ENCODE measurements at regions not wholly inside any gene's neighbourhood (a gene's known extent, or its start where the extent isn't known, plus 50 kb on each side); places are given as distances from the start of the nearest gene placed in this dataset.

DNA sequence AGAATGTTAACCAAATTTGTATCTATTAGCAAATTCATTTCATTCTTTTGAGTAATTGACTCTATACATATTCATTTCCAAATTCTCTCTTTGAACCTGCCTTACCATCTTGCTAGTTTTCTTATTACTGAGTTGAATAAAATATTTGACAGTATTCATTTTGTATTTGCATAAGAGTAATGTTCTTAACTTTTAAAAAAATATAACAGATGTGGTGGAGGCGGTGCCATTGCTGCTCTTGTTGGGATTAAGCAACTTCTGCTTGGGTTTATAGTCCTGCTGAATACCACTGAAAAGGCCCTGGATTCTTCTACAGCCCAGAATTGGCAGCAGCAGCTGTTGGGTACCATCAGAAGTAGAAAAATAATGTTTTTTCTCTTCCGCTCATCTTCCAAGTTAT is 148.9 kb upstream of the PEX5L start:
- no peak for DNase-seq

- DNase-seq: no peak
Observed at GRCh38 chr3:180188512-180189309, 152.0 kb upstream of the PEX5L start.

DNA sequence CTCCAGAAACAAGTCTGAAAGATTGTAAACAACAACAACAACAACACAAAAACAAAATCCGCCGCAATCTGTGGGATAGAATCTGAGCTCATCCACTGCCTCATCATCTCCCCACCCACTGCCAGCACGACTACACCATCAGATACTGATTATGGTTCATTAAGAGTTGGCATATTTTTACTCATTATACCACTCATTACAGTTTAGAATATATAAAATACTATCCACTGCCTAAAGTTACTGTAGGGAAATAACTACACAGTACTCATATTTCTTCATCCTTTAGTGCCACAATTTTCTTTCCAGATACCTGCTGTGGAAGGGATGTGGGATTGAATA is 152.5 kb upstream of the PEX5L start:
- DNase-seq: no peak

DNA sequence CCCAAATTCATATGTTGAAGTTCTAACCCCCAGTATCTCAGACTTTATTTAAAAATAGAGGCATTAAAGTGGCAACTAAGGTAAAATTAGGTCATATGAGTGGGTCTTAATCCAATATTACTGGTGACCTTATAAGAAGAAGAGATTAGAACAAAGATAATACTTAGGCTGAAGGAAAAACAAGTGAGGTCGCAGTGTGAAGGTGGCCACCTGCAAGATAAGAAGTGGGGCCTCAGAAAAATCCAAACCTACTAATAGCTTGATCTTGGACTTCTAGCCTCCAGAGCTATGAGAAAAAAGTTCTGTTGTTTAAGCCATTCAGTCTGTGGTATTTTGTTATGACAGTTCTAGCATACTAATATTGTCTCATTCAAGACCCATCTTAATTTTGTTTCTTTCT is 159.9 kb upstream of the PEX5L start:
- DNase-seq: no peak

- peak in 1 of 56 donors; percentile 1 for DNase-seq
Observed at GRCh38 chr3:180199417-180199995, 162.8 kb upstream of the PEX5L start.

DNA sequence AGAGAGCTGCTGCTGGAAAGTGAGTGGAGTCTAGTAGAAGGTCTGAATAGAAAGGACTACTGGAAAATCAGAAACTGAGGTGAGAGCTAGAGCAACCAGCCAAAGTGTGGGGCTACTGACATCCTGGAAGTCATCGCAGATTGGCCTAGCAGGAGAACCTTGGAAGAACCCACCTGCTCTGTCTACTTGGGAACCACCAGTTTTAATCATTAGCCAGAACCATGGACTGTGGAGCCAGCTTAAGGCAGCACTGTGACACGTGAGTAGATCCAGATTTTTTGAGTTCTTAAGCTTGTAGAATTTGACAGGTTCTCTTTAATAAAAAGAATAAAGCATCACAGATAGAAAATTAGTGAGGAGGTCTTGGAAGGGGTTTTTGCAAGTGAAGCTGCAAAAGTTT is 179.1 kb upstream of the PEX5L start:
- no peak for DNase-seq

GRCh38 chr3:180223268-180223667 is 186.5 kb upstream of the PEX5L start:
- no peak for DNase-seq

GRCh38 chr3:180229113-180229512 is 192.4 kb upstream of the PEX5L start:
- no peak for DNase-seq

- DNase-seq: no peak
Observed at GRCh38 chr3:180239939-180240338, 203.2 kb upstream of the PEX5L start.

GRCh38 chr3:180246688-180247195 is 210.0 kb upstream of the PEX5L start:
- no peak for DNase-seq

DNA sequence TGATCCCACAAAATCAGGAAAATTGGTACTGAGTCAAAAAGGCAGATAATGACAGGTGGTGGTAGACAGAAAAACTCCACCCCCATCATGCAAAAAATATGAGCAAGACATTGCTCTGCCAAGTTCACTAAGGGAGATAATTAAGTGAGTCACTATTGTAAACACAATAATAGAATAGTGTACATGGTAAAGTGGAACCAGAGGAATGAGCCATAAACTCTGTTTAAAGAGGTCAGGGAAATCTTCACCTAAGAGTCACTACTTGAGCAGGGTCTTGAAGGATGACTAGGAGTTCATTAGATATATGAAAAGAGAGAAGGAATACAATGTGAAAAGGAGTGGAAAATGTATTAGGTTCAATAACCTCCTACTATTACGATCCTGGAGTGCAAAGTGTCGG is 213.4 kb upstream of the PEX5L start:
- no peak for DNase-seq

- no peak for DNase-seq
Observed at GRCh38 chr3:180252683-180253082, 215.9 kb upstream of the PEX5L start.

GRCh38 chr3:180253283-180253682 is 216.5 kb upstream of the PEX5L start:
- no peak for DNase-seq

DNA sequence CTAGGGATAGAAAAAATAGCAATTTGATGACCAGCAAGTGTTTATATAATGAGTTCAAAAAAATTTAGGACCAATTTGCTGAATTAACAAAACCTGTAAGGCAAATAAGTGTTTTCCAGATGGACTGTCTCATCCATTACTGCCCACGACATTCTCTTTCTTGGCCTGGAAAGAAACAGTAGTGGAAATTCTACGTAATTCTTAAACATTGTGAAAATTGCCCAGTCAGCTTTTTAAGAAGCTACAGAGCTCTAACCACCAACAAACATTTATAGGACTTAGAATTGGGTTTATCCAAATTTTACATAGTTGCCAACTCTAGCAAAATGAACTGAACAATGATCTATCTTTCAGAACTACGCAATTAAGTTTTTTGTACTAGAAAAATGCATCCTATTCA is 227.7 kb upstream of the PEX5L start:
- no peak for DNase-seq

DNA sequence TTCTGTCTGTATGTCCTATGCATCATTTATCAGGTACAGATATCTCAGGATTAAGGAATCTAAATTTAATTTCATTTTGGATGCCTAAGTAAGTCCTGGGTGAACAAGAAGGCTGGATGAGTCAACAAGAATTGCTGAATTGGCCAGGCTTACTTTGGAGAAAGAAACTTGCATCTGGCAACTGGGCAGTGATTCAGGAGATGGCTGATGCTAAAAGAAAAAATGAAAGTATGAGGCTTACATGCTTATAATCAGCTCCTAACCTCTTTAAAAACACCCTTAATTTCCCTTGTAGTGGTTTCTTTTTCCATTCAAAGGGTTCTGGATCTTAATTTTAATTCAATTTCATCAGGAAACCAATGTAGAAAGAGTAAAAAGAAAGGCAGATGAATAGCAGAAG is 228.8 kb upstream of the PEX5L start:
- no peak for DNase-seq

- DNase-seq: no peak
Observed at GRCh38 chr3:180267202-180267843, 230.6 kb upstream of the PEX5L start.

DNA sequence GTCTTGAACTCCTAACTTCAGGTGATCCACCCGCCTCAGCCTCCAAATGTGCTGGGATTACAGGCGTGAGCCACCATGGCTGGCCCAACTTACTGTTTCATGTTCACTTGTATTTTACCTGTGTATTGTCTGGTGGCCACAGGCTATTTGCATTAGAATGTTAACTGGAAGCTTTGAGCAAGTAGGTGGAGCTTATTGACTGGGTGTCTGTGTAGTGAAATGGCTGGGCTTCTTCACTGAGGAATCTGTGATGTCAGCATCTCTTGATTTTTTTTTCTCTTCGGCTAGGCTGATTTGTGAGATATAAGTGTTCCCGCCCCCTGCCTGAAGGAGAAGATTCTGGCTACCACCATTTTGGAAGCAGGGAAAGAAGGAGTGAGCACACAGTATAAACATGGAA is 237.8 kb upstream of the PEX5L start:
- no peak for DNase-seq

DNA sequence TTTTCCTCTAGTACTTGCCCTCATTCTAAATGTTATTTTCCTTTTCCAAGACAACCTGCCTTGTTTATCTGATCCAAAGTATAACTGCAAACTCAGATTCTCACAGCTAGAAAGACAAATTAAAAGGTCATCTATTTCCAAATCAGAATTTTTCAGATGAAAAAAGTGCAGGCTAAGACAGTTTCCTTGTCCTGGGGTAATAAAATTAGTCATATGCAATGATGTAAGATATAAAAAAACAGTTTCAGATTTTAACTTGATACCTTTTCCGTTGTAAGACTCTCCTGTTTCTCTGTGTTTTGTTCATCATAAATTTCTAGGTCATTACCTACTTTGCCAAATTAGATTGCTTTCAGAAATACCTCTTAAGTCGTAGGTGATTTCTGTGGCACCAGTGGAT is 238.4 kb upstream of the PEX5L start:
- no peak for DNase-seq

DNA sequence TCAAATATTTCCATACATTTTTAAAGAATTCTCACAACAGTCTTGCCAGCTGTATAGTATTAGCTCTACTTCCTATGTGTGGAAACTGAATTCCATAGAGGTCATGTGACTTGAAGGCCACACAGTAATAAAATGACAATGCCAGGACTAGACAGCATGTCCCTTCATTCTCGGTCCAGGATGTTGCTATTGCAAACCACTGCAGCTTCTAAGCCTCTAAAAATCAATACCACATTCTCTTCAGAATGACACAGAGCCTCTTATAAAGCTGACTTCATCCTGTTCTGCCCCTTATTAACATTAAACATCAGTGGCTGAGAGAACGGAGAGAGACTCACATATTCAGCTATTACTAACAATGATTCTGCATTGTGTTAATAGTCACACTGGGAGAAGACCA is 240.3 kb upstream of the PEX5L start:
- no peak for DNase-seq

- no peak for DNase-seq
Observed at GRCh38 chr3:180278583-180279188, 241.9 kb upstream of the PEX5L start.

DNA sequence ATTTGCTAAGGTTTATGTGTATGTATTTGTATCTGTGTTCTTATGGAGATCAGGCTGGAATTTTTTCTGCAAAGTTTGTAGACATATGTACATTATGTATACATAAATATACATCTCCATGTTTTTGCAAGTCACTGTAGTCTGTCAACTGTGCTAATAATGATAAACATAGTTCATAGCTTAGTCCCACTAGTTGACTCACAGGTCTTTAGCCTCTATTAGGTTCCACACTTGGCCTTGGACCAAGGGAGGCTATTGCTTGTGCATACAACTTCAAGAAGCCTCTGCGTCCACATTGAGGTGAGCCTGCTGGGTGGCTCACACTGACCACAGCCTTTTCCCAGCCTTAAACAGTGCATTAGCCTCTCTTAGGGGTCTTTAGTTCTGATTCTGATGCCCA is 243.8 kb upstream of the PEX5L start:
- DNase-seq: no peak

DNA sequence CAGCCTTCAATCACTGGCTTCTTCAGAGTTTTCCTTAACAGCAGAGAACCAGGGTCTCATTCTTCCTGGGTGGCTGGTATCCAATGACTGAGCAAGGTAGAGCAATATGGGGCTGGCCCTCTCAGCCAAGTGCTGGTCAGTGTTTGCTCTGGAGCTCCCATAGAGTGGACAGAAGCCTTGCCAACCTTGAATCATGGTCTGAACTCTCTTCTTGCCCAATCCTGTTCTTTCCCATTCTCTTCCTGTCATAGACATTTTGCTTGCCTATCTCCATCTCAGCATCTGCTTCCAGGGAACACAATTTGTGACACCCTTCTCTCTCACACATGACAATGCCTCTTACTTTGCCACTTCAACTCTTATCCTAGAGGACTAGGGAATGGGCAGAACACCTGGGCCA is 245.6 kb upstream of the PEX5L start:
- DNase-seq: no peak

Data from amygdala (tissue), 56 donors.